Muscle layer of duodenum (tissue), 2 donors: ENCODE measurements at regions not wholly inside any gene's neighbourhood (a gene's known extent, or its start where the extent isn't known, plus 50 kb on each side); places are given as distances from the start of the nearest gene placed in this dataset.
"Not testable (repeated sequence)": the region's sequence is repeated elsewhere in the genome, so short reads cannot be mapped to it uniquely, and the experiment has no call there.

Experiments used
- H3K27ac ChIP-seq: one replicate; pipeline ENCODE4 v1.7.0; 2013; ENCODE audit warnings: mild to moderate bottlenecking, low read length
- H3K27me3 ChIP-seq: one replicate; pipeline ENCODE4 v1.7.0; 2013; ENCODE audit warnings: low read depth, mild to moderate bottlenecking, control low read depth, low read length
- H3K36me3 ChIP-seq, 2 donors: one replicate each; pipeline ENCODE4 v1.7.0; 2013; ENCODE audit warnings: low read length in 2 of 2, control low read depth in 1 of 2, mild to moderate bottlenecking in 1 of 2; ENCODE audit not compliant: insufficient read depth in 2 of 2, control insufficient read depth in 1 of 2
- H3K4me1 ChIP-seq, 2 donors: one replicate each; pipeline ENCODE4 v1.7.0; 2013; ENCODE audit warnings: low read length in 2 of 2, mild to moderate bottlenecking in 2 of 2, control low read depth in 1 of 2, moderate library complexity in 1 of 2; ENCODE audit not compliant: insufficient read depth in 2 of 2, control insufficient read depth in 1 of 2
- H3K4me3 ChIP-seq, 2 donors: one replicate each; pipeline ENCODE4 v1.7.0; 2013; ENCODE audit warnings: low read length in 2 of 2, low read depth in 1 of 2, mild to moderate bottlenecking in 1 of 2
- H3K9me3 ChIP-seq, 2 donors: one replicate each; pipeline ENCODE4 v1.7.0; 2013; ENCODE audit warnings: low read length in 2 of 2, control low read depth in 1 of 2, mild to moderate bottlenecking in 1 of 2; ENCODE audit not compliant: control insufficient read depth in 1 of 2
- donor health status: healthy.

DNA sequence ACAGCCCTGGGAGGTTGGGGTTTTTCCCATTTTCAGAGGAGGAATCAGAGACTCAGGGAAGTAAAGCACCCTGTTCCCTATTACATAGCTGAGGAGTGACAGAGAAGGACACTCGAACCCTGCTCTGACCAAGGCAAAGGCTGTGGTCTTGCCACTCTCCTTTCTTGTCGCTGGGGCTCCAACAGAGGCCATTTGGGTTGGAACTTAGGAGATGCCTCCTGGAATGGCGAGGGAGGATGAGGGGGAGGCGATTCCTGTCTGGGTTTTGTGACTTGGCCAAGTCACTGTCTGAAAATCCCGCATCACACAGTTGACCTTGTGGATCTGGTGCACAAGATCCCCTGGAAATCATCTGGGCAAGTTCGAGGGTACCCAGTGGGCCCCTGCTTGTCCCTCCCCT, 64.0 kb upstream of the HAND1 start:
- no peak overlapping the region for H3K4me3 ChIP-seq
- H3K9me3 ChIP-seq: no peaks in the 10 kb centered on the region
- H3K27ac ChIP-seq: no peak overlapping the region
- no peaks in the 10 kb centered on the region for H3K36me3 ChIP-seq
- no peaks in the 10 kb centered on the region for H3K27me3 ChIP-seq
- H3K4me1 ChIP-seq: peaks cover 0 to 20% of the 10 kb centered on the region in 2 donors

DNA sequence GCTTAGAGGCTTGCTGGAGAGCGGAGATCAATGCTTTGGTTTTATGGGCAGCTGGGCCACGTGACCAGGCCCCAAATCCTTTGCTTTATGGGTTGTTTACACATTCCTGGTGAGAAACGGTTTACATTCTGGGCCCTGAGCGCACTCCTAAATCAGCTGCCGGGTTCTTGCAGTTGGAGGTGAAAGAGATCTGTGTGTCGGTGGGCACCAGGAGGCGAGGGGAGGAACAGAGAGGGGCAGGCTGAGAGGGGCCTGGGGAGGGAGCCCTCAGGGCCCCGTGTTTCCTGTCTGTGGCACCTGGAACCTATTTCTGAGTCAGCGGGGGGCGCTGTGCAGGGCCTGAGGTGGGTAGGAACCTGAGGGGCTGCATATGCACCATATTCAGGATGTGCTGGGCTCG, 63.5 kb upstream of the HAND1 start:
- Histone ChIP-seq H3K36me3 (no peaks in the 10 kb centered on the region), H3K27ac (no peak overlapping the region), H3K27me3 (no peaks in the 10 kb centered on the region)

DNA sequence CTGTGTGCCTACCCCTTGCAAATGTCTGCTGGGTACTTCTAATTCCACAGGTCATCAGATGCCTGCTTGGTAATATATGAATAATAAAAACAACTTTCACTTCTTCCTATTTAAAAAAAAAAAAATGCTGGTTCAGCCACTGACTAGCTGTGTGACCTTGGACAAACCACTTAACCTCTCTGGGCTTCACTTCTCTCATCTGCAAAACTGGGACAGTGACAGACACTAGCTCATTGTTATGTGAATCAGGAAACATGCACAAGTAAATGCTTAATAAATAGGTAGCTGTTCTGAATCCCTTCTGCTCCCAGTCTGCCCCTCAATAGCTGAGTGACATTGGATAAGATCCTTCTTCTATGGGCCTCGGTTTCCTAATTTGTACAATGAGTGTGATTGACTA, 62.6 kb upstream of the HAND1 start:
- Histone ChIP-seq H3K4me1 (peaks cover 0 to 20% of the 10 kb centered on the region in 2 donors), H3K4me3 (no peak overlapping the region), H3K27ac (no peak overlapping the region), H3K9me3 (no peaks in the 10 kb centered on the region), H3K36me3 (no peaks in the 10 kb centered on the region), H3K27me3 (no peaks in the 10 kb centered on the region)

More for the DNA sequence above, 63.5 kb upstream of the HAND1 start:
- H3K4me3 ChIP-seq: no peak overlapping the region
- H3K9me3 ChIP-seq: no peaks in the 10 kb centered on the region
- peaks cover 0 to 20% of the 10 kb centered on the region in 2 donors for H3K4me1 ChIP-seq

DNA sequence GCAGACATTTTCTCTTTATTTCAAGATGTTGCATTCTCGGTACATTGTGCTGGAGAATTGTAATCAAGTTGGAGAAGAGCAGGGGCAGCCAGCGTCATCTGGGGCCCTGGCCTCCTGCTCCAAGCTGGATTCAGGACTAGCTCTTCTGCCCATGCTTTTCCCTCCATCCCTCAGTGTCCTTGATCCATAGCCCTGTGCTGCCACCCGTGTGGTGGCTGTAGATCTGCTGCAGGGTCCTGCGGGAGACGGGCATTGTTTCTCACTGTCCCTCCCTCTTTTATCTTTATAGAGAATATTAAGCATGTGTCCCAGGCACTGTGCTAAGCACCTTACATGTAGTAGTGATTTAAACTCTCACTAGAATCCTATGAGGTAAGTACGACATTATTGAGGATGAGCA, 60.5 kb upstream of the HAND1 start:
- Histone ChIP-seq H3K4me1 (peaks cover 0 to 20% of the 10 kb centered on the region in 2 donors), H3K27ac (no peak overlapping the region), H3K4me3 (no peak overlapping the region), H3K36me3 (no peaks in the 10 kb centered on the region), H3K9me3 (no peaks in the 10 kb centered on the region), H3K27me3 (no peaks in the 10 kb centered on the region)

DNA sequence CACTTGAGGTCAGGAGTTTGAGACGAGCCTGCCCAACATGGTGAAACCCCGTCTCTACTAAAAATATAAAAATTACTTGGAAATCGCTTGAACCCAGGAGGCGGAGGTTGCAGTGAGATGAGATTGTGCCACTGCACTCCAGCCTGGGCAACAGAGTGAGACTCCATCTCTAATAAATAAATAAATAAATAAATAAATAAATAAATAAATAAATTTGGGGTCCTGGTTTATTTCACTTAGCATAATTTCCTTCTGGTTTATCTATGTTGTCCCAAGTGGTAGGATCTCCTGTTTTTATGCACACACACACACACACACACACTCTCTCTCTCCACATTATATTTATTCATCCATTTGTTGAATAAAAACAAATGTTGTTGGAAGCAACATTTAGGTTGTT, 58.4 kb upstream of the HAND1 start:
- H3K4me3 ChIP-seq, H3K9me3 ChIP-seq, H3K27me3 ChIP-seq, H3K36me3 ChIP-seq, H3K27ac ChIP-seq, H3K4me1 ChIP-seq: not testable (repeated sequence)

DNA sequence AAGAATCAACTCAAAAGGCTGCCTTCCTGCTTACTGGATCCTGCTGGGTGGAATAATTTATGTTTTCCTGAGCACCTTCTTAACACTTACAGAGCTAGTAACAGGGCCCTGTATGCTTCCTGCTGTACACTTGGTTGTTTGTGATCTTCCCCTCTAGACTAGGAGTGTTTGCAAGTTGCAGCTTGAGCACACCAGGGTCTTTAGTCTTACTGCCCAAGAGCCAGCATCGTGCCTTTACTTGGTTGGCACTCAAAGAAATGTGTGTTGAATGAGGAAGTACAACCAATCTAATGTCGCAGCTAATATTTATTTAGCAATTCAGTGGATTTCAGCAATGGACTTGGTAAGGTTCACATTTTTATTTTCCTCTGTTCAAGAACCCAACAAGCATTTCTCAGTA, 57.5 kb upstream of the HAND1 start:
- H3K27me3 ChIP-seq: no peaks in the 10 kb centered on the region
- no peaks in the 10 kb centered on the region for H3K36me3 ChIP-seq
- H3K4me1 ChIP-seq: no peaks in the 10 kb centered on the region
- H3K9me3 ChIP-seq: no peaks in the 10 kb centered on the region
- H3K4me3 ChIP-seq: no peak overlapping the region
- no peak overlapping the region for H3K27ac ChIP-seq

DNA sequence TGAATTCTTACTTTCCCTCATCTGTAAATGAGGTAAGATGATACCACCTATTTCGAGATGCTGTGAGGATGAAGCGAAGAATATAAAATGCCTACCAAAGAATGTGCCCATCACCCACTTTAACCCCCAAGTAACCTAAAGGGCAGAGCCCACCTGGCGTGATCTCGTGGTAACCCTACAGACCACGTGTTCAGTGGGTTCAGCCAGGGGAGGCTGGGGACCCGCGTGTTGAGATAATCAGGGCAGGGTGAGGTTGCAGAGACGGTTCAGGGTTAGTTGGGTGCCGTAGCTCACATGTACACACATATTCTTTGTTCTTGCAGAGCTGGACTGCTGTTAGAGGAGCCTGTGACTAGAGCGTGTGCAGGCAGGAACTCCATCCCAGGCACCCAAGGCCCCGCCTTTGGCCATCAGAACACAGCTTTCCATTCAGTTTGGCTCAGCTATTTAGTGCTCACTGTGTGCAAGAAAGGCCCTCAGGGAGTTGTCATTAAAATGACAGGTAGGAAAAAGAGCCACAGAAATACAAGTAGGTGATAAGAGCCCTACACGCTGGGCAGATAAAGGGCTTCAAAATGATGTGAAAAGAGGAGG, 56.5 kb upstream of the HAND1 start:
- no peak overlapping the region for H3K27ac ChIP-seq
- H3K27me3 ChIP-seq: no peaks in the 10 kb centered on the region
- H3K9me3 ChIP-seq: no peaks in the 10 kb centered on the region
- H3K4me1 ChIP-seq: no peaks in the 10 kb centered on the region
- H3K36me3 ChIP-seq: no peaks in the 10 kb centered on the region
- no peak overlapping the region for H3K4me3 ChIP-seq

DNA sequence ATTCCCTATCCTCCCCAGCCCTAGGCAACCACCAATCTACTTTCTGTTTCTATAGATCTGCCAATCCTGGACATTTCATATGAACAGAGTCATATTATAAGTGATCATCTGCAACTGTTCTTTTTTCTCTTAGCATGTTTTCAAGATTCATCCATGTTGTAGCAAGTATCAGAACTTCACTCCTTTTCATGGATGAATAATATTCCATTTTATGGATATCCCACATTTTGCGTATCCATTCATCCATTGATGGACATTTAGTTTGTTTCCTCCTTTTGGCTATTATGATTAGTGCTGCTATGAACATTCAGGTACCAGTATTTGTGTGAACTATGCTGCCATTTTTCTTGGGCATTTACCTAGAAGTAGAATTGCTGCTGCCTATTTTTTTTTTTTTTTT, 51.3 kb upstream of the HAND1 start:
- no peak overlapping the region for H3K4me3 ChIP-seq
- no peaks in the 10 kb centered on the region for H3K4me1 ChIP-seq
- H3K27ac ChIP-seq: no peak overlapping the region
- no peaks in the 10 kb centered on the region for H3K27me3 ChIP-seq
- H3K36me3 ChIP-seq: no peaks in the 10 kb centered on the region
- H3K9me3 ChIP-seq: no peaks in the 10 kb centered on the region

DNA sequence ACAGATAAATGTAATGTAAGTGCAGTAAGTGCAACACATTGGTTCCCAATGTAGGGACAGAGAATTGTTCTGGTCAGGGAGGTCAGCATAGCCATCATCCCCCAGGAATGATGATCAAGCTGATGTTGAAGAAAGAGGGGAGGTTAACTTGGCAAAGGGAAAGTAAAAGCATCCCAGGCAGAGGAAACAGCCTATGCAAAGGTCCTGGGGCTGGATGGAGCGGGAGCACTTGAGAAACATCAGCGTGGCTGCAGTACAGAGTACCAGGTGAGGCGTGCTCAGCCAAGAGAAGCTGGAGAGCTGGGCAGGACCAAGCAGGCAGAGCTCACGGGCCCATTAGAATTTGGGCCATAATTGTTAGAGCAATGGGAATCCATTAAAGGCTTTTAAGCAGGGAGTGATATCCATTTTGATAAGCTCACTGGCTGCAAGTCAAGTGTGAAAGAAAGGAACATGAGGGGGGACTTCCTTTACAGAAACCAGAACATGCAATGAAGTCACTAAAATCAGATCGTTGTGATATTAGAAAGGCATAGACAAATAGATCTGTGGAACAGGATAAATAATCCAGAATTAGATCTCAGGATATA, 50.1 kb upstream of the HAND1 start:
- Histone ChIP-seq H3K27me3 (no peaks in the 10 kb centered on the region), H3K4me1 (peaks cover 0 to 10% of the 10 kb centered on the region in 2 donors), H3K9me3 (no peaks in the 10 kb centered on the region), H3K4me3 (no peak overlapping the region), H3K27ac (no peak overlapping the region), H3K36me3 (no peaks in the 10 kb centered on the region)
